Fibroblast of the aortic adventitia (primary cell): ENCODE measurements at regions not wholly inside any gene's neighbourhood (a gene's known extent, or its start where the extent isn't known, plus 50 kb on each side); places are given as distances from the start of the nearest gene placed in this dataset.

Experiments
- DNase-seq: peaks from one replicate; pipeline ENCODE4 v3.0.0-alpha.2; 2010; ENCODE audit warnings: low read depth
- H3K4me3 ChIP-seq: 2 replicates; pipeline ENCODE4 v1.5.1; 2011; ENCODE audit warnings: low read depth, mild to moderate bottlenecking, control low read depth, low read length, moderate library complexity
- CTCF ChIP-seq: IDR thresholded peaks from 2 replicates; pipeline ENCODE4 v1.5.1; 2011; ENCODE audit warnings: mild to moderate bottlenecking, low read length, control low read depth, inconsistent platforms; ENCODE audit not compliant: insufficient read depth

GRCh38 chr12:91380631-91381030 is 198.0 kb upstream of the DCN start:
- no peak for TF ChIP-seq CTCF
- no peak overlapping the region for H3K4me3 ChIP-seq
- DNase-seq, result no peak

DNA sequence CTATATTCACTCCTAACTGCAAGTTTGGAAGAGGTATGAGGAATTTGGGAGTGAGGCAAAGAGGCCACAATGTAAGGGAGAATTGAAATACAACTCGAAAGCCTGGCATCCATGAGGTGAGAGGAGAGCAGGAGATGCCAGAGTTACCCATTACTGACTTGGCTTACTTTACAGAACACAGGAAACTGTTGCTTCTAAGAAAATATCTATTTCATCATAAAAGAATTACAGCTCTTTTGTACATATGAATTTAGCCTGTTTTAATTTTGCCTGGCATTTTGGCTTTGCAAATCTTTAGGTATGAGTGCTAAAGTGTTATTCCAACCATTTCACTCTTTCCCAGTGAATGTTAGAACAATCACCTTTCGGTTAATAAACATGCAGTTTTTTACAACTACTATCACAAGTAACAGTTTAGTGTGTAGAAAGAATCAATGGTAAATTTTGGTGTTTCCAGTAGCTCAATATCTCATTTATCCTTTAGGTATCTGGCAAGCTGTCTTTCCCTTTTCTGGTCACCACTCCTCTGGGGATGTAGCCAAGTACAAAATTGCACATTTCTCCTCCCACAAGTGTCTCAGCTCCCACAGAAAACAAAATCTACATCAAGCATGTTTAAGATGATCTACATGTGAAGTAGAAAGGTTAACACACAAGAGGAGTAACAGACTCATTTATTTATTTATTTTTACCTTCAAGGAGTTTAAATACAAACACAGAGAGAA is 196.6 kb upstream of the DCN start:
- no peak overlapping the region for H3K4me3 ChIP-seq
- TF ChIP-seq CTCF, result no peak
- DNase-seq, result peak; percentile 25

DNA sequence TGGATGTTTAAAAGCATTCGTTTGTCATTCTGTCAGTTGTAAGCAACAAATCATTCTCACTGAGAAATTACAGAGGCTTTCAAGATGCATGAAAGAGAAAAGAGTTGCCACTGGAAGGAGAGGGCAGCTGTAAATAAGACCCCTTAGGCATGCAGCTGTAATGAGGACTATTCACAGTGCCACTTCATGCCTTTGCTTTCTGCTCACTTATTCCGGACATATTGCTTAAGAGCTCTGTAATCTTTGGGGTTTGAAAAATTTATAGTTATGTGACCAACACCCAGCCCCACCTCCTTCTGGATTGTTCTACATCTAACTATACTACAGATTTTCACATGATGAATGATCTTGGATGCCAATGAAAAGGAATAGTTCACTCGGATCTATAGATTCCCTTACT is 194.8 kb upstream of the DCN start:
- H3K4me3 ChIP-seq, result no peak overlapping the region
- DNase-seq, result peak; percentile 33
- no peak for TF ChIP-seq CTCF

DNA sequence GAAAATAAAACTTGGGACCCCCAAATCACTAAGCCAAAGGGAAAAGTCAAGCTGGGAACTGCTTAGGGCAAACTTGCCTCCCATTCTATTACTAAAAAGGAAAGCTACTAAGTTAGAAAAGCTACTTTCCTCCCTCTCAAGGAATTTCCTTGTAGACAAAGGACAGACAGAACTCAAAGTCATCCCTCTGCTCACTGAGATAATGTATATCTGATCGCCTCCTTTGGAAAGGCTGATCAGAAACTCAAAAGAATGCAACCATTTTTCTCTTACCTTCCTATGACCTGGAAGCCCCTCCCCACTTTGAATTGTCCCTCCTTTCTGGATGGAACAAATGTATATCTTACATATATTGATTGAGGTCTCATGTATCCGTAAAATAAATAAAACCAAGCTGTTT is 190.5 kb upstream of the DCN start:
- no peak overlapping the region for H3K4me3 ChIP-seq
- no peak for TF ChIP-seq CTCF
- no peak for DNase-seq

DNA sequence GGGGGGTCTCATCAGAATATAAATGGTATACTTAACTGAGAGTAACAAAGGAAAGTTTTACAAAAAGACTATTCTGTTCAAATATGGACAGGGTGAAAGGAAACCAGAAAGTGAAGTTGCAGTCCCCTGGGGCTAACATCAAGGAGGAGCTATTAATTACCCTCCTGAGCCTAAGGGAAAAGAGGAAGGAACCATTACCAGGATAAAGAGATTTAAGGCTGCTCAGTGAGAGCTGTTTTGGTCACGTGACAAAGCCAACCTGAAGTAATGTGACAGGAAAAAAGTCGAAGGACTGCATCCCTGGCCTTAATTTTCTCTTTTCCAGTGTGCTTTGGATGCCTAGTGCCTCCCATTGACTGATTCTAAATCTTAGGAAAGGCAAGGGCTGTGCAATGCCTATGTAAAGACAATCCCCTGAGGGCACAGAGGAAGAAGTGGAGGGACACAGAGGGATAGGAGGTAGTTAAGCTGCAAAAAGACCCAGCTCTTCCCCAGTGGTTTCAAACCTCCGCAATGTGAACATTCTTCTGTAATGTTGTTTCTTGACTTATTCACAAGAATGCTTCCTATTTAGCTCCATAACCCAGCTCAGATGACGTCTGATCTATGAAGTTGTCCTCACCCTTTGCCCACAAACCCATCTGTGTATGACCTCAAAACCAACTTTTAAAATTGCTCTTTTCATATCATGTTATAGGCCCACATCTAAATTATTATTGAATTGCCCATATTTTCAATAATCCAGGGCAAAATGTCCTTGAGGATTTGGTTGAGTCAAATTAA is 187.7 kb upstream of the DCN start:
- no peak for TF ChIP-seq CTCF
- no peak for DNase-seq
- no peak overlapping the region for H3K4me3 ChIP-seq

DNA sequence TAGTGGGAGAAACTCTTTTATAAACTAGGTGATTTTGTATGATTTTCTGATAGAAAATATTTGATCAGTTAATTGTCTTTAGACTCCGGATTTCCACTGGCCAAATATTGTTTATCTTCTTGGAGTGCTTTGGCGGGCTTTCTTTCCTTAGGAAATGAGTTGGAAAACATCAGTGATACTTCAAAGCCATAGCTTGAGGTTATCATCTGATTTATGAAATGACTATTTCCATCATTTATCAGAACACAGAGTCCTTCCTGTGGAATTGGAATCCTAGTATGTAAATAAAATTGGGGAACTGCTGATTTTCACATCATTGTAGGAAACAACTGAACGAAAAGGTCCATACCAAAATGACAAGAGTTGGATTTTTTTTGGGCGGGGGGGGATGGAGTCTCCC is 186.0 kb upstream of the DCN start:
- no peak for DNase-seq
- TF ChIP-seq CTCF, result no peak

More for the DNA sequence above, 186.0 kb upstream of the DCN start:
- H3K4me3 ChIP-seq, result no peak overlapping the region
